ENCODE measurements at regions not wholly inside any gene's neighbourhood (a gene's known extent, or its start where the extent isn't known, plus 50 kb on each side); places are given as distances from the start of the nearest gene placed in this dataset.

DNA sequence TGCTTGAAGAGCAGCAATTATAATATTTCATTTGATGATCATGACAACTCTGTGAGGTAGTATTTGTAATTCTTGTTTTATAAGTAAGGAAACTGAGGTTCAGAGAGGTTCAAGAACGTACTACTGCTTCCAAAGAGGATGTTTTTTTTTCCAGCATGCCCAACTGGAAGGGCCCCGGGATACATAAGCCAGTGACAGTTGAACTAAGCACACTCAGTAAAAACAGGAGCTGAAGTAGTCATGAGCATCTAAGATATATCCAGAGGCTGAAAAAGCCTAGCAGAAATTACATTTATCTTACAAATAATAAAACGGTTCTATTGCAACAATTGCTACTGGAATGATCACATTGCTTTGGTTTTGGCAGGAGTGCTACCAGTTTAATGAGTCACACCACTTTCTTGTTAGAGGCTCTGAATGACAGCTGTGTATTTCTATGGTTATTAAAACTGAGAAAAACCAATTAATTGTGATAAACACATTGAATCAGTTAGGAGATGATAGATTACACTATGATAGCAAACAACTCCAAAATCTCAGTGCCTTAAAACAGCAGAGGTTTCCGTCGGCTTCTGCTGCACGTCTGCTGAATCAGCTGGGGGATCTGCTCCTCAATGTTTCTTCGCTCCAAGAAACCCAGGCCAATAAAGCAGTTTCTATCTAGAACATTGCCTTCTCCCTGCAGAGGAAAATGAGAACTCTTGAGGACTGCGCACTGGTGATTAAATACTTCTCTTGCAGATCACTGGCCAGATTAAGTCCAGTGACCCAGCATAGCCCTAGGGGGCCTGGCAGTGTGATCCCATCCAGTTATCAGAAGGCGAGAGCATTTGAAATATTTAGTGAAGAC lies 522.7 kb downstream of the PLPP3 start:
- no peak for TF ChIP-seq EZH2 (IDR thresholded peaks at IDR 0.05; ENCODE audit: insufficient read depth, poor library complexity, severe bottlenecking)
- TF ChIP-seq EZH2phosphoT487 (IDR thresholded peaks at IDR 0.05; ENCODE audit: insufficient read depth, low read depth): no peak
